Lung (tissue), 11 donors: ENCODE measurements at regions not wholly inside any gene's neighbourhood (a gene's known extent, or its start where the extent isn't known, plus 50 kb on each side); places are given as distances from the start of the nearest gene placed in this dataset.

ENCODE experiments used
- ATAC-seq: fragments of 200-7000 bp; cut with Tn5 transposase; one replicate; pipeline ENCODE4 v1.9.1; 2020; ENCODE audit warnings: moderate number of reproducible peaks; ENCODE audit not compliant: insufficient read depth, low FRiP score
- DNase-seq, 3 donors: peaks; one replicate each; pipeline ENCODE4 v3.0.0-alpha.2; 2013 to 2017
- H3K27ac ChIP-seq, 2 donors: one replicate each; pipeline ENCODE4 v1.5.1; 2013; ENCODE audit warnings: mild to moderate bottlenecking in 2 of 2, moderate library complexity in 2 of 2, control low read depth in 1 of 2, inconsistent platforms in 1 of 2, low read depth in 1 of 2, low read length in 1 of 2
- H3K27me3 ChIP-seq, 3 donors: one replicate each; pipeline ENCODE4 v1.5.1; 2013; ENCODE audit warnings: low read length in 2 of 3; ENCODE audit not compliant: control insufficient read depth in 3 of 3, insufficient read depth in 3 of 3
- H3K36me3 ChIP-seq, 4 donors: one replicate each; pipeline ENCODE4 v1.5.1; 2013; ENCODE audit warnings: low read length in 4 of 4, mild to moderate bottlenecking in 1 of 4, moderate library complexity in 1 of 4; ENCODE audit not compliant: control insufficient read depth in 4 of 4, insufficient read depth in 4 of 4
- H3K4me1 ChIP-seq, 5 donors: one replicate each; pipeline ENCODE4 v1.5.1; 2013; ENCODE audit warnings: low read length in 5 of 5, mild to moderate bottlenecking in 2 of 5, moderate library complexity in 1 of 5; ENCODE audit not compliant: control insufficient read depth in 5 of 5, insufficient read depth in 5 of 5
- H3K4me3 ChIP-seq: one replicate; pipeline ENCODE4 v1.5.1; 2013; ENCODE audit warnings: mild to moderate bottlenecking, control low read depth, moderate library complexity
- H3K9ac ChIP-seq, 2 donors: one replicate each; pipeline ENCODE4 v1.5.1; 2013; ENCODE audit warnings: low read length in 2 of 2, control low read depth in 1 of 2; ENCODE audit not compliant: insufficient read depth in 1 of 2
- H3K9me3 ChIP-seq, 4 donors: one replicate each; pipeline ENCODE4 v1.5.1; 2013; ENCODE audit warnings: low read length in 3 of 4, mild to moderate bottlenecking in 1 of 4, moderate library complexity in 1 of 4; ENCODE audit not compliant: control insufficient read depth in 4 of 4, insufficient read depth in 3 of 4
- CTCF ChIP-seq: IDR thresholded peaks from 2 replicates; pipeline ENCODE4 v1.5.1; 2012; ENCODE audit warnings: mild to moderate bottlenecking; ENCODE audit errors: control extremely low read depth, extremely low read depth
- WGBS, 2 donors: extraction: QIAGEN DNeasy Blood & Tissue Kit; methylation state at CpG; one replicate each; pipeline ENCODE4 v1.1.7; 2013; 5-methylcytosine and 5-hydroxymethylcytosine counted together
- donor health status: control.
- donor health status: control.
- donor health status: Bipolar disorder and iron deficiency.
- donor health status: healthy.
- donor health status: DM: yes; HTN: yes; CAD: no.

- Histone ChIP-seq H3K9me3 (no peaks in the 10 kb centered on the region), H3K36me3 (no peaks in the 10 kb centered on the region), H3K4me1 (no peaks in the 10 kb centered on the region), H3K27me3 (no peaks in the 10 kb centered on the region), H3K4me3 (no peak overlapping the region), H3K27ac (no peak overlapping the region), H3K9ac (no peak overlapping the region)
- TF ChIP-seq CTCF = no peak
- WGBS, 2 donors = 82 to 85% methylated on average over 8 of the region's 8 CpGs
- DNase-seq (no peak), ATAC-seq (no peak)
Observed at GRCh38 chr7:156554488-156554887, 86.1 kb upstream of the RNF32 start.

GRCh38 chr7:156549636-156550035 is 90.9 kb upstream of the RNF32 start:
- Histone ChIP-seq H3K9ac (no peak overlapping the region), H3K4me1 (no peaks in the 10 kb centered on the region), H3K4me3 (no peak overlapping the region), H3K9me3 (peaks cover 0 to 3% (median 0%) of the 10 kb centered on the region in 4 donors), H3K27me3 (no peaks in the 10 kb centered on the region), H3K27ac (no peak overlapping the region), H3K36me3 (no peaks in the 10 kb centered on the region)
- no peak for DNase-seq
- ATAC-seq = no peak
- no peak for TF ChIP-seq CTCF
- 94 to 96% methylated on average over 9 of the region's 9 CpGs for WGBS, 2 donors

DNA sequence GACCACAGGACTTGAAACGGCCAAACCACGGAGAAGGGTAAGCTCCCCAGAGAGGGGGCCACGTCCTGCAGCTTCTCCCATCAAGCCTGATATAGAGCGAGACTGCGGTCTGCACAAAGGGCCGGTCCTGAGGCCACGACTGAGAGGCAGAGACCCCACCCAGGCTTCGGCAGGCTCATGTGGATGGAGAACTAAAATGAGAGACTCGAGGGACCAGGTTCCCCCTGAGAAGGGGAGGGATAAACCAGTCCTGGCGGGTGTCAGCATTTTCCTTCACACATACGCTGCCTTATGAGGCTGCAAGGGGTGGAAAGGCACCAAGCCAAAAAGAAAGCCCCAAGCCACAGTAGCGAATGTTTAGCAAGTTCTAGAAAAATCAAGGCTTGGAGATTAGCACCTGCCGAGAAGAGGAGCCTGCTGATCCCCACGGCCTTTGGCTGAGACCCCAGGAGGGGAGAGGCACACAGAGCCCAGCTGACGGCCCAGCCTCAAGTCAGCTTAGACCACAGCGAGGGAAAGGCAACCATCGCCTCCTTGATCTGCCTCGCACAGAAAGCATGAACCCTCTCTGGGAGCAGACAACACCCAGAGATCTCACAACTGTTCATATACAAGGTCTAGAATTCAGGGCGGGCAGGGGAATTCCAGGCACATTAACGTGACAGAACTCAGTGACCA is 92.6 kb upstream of the RNF32 start:
- 79 to 83% methylated on average over 20 of the region's 20 CpGs for WGBS, 2 donors
- no peak overlapping the region for H3K27ac ChIP-seq
- H3K9ac ChIP-seq = no peak overlapping the region
- ATAC-seq (no peak), DNase-seq (no peak)
- no peaks in the 10 kb centered on the region for H3K4me1 ChIP-seq
- no peak overlapping the region for H3K4me3 ChIP-seq
- no peaks in the 10 kb centered on the region for H3K36me3 ChIP-seq
- peaks cover 0 to 3% (median 0%) of the 10 kb centered on the region in 4 donors for H3K9me3 ChIP-seq
- H3K27me3 ChIP-seq = no peaks in the 10 kb centered on the region
- TF ChIP-seq CTCF = no peak

DNA sequence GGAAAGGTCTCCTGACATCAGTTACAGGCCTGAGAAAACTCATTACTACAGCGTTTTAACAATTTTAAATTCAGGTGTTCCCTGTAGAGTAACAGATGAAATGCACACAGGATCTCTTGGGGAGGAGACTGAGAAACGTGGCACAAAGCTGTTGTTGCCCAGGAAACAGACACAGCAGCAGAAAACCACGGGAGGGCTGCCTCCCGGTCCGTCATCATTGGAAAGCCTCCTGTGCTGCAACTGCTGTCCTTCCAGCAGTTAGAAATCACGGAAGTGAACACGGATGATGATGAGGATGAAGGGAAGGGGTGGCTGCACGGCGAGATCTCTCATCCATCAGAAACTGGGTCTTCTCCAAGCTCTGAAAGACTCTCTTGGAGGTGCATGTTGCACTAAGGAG is 94.6 kb upstream of the RNF32 start:
- H3K27ac ChIP-seq = no peak overlapping the region
- ATAC-seq (no peak), DNase-seq (peak in 1 of 3 donors; percentile 11)
- no peaks in the 10 kb centered on the region for H3K4me1 ChIP-seq
- H3K9me3 ChIP-seq = peaks cover 0 to 3% (median 0%) of the 10 kb centered on the region in 4 donors
- H3K36me3 ChIP-seq = no peaks in the 10 kb centered on the region
- no peak overlapping the region for H3K4me3 ChIP-seq
- WGBS, 2 donors = 74 to 77% methylated on average over 9 of the region's 9 CpGs
- H3K27me3 ChIP-seq = no peaks in the 10 kb centered on the region
- no peak overlapping the region for H3K9ac ChIP-seq
- no peak for TF ChIP-seq CTCF
